Activated CD8-positive, alpha-beta memory T cell treated with anti-CD3 and anti-CD28 coated beads, Interleukin-2, amount 10 ng/mL, durations not matched to agents 7 days and 5 days (primary cell): ENCODE measurements at regions not wholly inside any gene's neighbourhood (a gene's known extent, or its start where the extent isn't known, plus 50 kb on each side); places are given as distances from the start of the nearest gene placed in this dataset.

ENCODE experiments used
- ATAC-seq: fragments of 150-1000 bp; cut with Tn5 transposase; one replicate; pipeline ENCODE4 v1.10.0; 2021; ENCODE audit warnings: moderate library complexity
- CTCF ChIA-PET: fragments of 350-600 bp; sonication (Branson Sonifier 250); formaldehyde crosslinking; loops from one replicate; lab custom pipeline; 2021; ENCODE audit warnings: antibody characterized with exemption; lab: Charles Lee
- DNase-seq: peaks from one replicate; pipeline ENCODE4 v3.0.0-alpha.2; 2020
- H3K27ac Mint-ChIP-seq: one replicate; pipeline ENCODE4 v1.8.0; 2021; ENCODE audit warnings: mild to moderate bottlenecking, mixed read lengths
- H3K27me3 Mint-ChIP-seq: one replicate; pipeline ENCODE4 v1.8.0; 2021; ENCODE audit warnings: mixed read lengths
- H3K36me3 Mint-ChIP-seq: one replicate; pipeline ENCODE4 v1.8.0; 2021; ENCODE audit warnings: mild to moderate bottlenecking, mixed read lengths
- H3K4me1 Mint-ChIP-seq: one replicate; pipeline ENCODE4 v1.8.0; 2021; ENCODE audit warnings: mixed read lengths
- H3K4me3 Mint-ChIP-seq: one replicate; pipeline ENCODE4 v1.8.0; 2021; ENCODE audit warnings: mild to moderate bottlenecking, moderate library complexity, mixed read lengths
- H3K9me3 Mint-ChIP-seq: one replicate; pipeline ENCODE4 v1.8.0; 2022; ENCODE audit warnings: low read depth, mixed read lengths

- Mint-ChIP-seq H3K27ac (no peak overlapping the region), H3K36me3 (no peaks in the 10 kb centered on the region), H3K9me3 (no peaks in the 10 kb centered on the region), H3K4me1 (no peaks in the 10 kb centered on the region), H3K27me3 (peaks cover 10% of the 10 kb centered on the region), H3K4me3 (no peak overlapping the region)
- ATAC-seq (no peak), DNase-seq (no peak)
- CTCF ChIA-PET = no interaction called here
These were observed 50.9 kb upstream of the C4orf54 start for GRCh38 chr4:99708551-99708950.
